PC-3 (cell line): ENCODE measurements at regions not wholly inside any gene's neighbourhood (a gene's known extent, or its start where the extent isn't known, plus 50 kb on each side); places are given as distances from the start of the nearest gene placed in this dataset.
A peak's percentile ranks its signal among the peaks of the same experiment; 100 is the strongest.

Experiments
- ATAC-seq: fragments of 200-7000 bp; cut with Tn5 transposase; 2 replicates; pipeline ENCODE4 v1.9.1; 2020; ENCODE audit warnings: mild to moderate bottlenecking, moderate library complexity
- BruUV-seq: library from RNA; stranded (reverse); fragments of 400-500 nt; replicated peaks from 2 replicates; lab custom pipeline; 2021; lab: Mats Ljungman, UMichigan
- CTCF ChIA-PET: fragments of 300-600 bp; sonication (Branson Sonifier 250); formaldehyde crosslinking; loops from one replicate; lab custom pipeline; 2022; ENCODE audit warnings: antibody characterized with exemption; lab: Charles Lee
- POLR2A ChIA-PET: fragments of 300-600 bp; sonication (Branson Sonifier 250); formaldehyde crosslinking; loops from one replicate; lab custom pipeline; 2022; ENCODE audit warnings: antibody characterized with exemption; ENCODE audit not compliant: unreplicated experiment; lab: Charles Lee
- DNase-seq: peaks from one replicate; pipeline ENCODE4 v3.0.0-alpha.2; 2015
- H2AFZ ChIP-seq: fragments of 300-600 bp; sonication (generic); 2 replicates; pipeline ENCODE4 v1.6.0; 2016; ENCODE audit warnings: antibody characterized with exemption, low read length
- H3F3A ChIP-seq: fragments of 300-600 bp; sonication (generic); one replicate; pipeline ENCODE4 v1.6.0; 2017; ENCODE audit warnings: antibody characterized with exemption, low read length, control low read depth, mild to moderate bottlenecking; ENCODE audit not compliant: unreplicated experiment
- H3K27ac ChIP-seq: fragments of 300-600 bp; sonication (generic); 2 replicates; pipeline ENCODE4 v1.5.1; 2016; ENCODE audit warnings: mild to moderate bottlenecking, low read length
- H3K27me3 ChIP-seq: fragments of 300-600 bp; sonication (generic); 2 replicates; pipeline ENCODE4 v1.6.1; 2016; ENCODE audit warnings: low read length, mixed read lengths
- H3K36me3 ChIP-seq: fragments of 300-600 bp; sonication (generic); 2 replicates; pipeline ENCODE4 v1.6.1; 2016; ENCODE audit warnings: low read depth, mixed run types, low read length, mixed read lengths
- H3K4me1 ChIP-seq: fragments of 300-600 bp; sonication (generic); 2 replicates; pipeline ENCODE4 v1.5.1; 2016; ENCODE audit warnings: low read length; ENCODE audit not compliant: insufficient read depth
- H3K4me2 ChIP-seq: fragments of 300-600 bp; sonication (generic); 2 replicates; pipeline ENCODE4 v1.6.0; 2016; ENCODE audit warnings: low read length
- H3K4me3 ChIP-seq: fragments of 300-600 bp; sonication (generic); 2 replicates; pipeline ENCODE4 v1.5.1; 2016; ENCODE audit warnings: mild to moderate bottlenecking, low read length, mixed read lengths
- H3K79me2 ChIP-seq: fragments of 300-600 bp; sonication (generic); 2 replicates; pipeline ENCODE4 v1.6.1; 2017; ENCODE audit warnings: low read length, mixed read lengths
- H3K9ac ChIP-seq: fragments of 300-600 bp; sonication (generic); 2 replicates; pipeline ENCODE4 v1.6.0; 2016; ENCODE audit warnings: mild to moderate bottlenecking, low read length
- H3K9me2 ChIP-seq: fragments of 300-600 bp; sonication (generic); replicated peaks from 2 replicates; pipeline ENCODE4 v1.6.1; 2016; ENCODE audit warnings: mixed run types, low read length, mixed read lengths
- H3K9me3 ChIP-seq: fragments of 300-600 bp; sonication (generic); 2 replicates; pipeline ENCODE4 v1.6.1; 2016; ENCODE audit warnings: low read length, mixed read lengths
- H4K20me1 ChIP-seq: fragments of 300-600 bp; sonication (generic); 2 replicates; pipeline ENCODE4 v1.6.1; 2016; ENCODE audit warnings: low read length, mixed read lengths
- CTCF ChIP-seq: fragments of 300-600 bp; sonication (generic); conservative IDR thresholded peaks from 2 replicates; pipeline ENCODE4 v1.5.1; 2017; ENCODE audit warnings: antibody characterized with exemption, low read depth, mild to moderate bottlenecking, low read length
- EZH2 ChIP-seq: fragments of 300-600 bp; sonication (generic); IDR thresholded peaks from one replicate; pipeline ENCODE4 v1.6.1; 2017; ENCODE audit warnings: antibody characterized with exemption, mild to moderate bottlenecking, low read length; ENCODE audit not compliant: unreplicated experiment
- EZH2phosphoT487 ChIP-seq: fragments of 300-600 bp; sonication (generic); IDR thresholded peaks from 2 replicates; pipeline ENCODE4 v1.6.1; 2018; ENCODE audit warnings: mild to moderate bottlenecking, antibody characterized with exemption, low read length, borderline replicate concordance
- intact Hi-C: fragments of 100-400 bp; cut with micrococcal nuclease; formaldehyde crosslinking; loops from 2 replicates; pipeline ENCODE4 v1.9.0; 2023

DNA sequence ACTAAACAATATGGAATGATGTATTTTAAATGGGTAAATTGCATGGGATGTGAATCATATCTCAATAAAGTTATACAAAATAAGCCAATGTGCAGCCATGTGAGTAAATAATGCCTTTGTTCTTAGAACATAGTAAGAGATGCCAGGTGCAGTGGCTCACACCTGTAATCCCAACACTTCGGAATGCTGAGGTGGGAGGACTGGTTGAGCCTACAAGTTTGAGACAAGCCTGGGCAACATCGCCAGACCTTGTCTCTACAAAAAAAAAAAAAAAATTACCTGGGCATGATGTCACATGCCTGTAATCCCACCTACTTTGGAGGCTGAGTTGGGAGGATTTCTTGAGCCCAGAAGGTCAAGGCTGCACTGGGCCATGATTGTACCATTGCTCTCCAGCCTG, 230.7 kb downstream of the RFC3 start:
- intact Hi-C loops = no loop called here
- Histone ChIP-seq H3K9me3 (no peaks in the 10 kb centered on the region), H3K27ac (no peak overlapping the region), H3K36me3 (no peaks in the 10 kb centered on the region), H3K27me3 (no peaks in the 10 kb centered on the region), H3K9ac (no peak overlapping the region), H3F3A (no peaks in the 10 kb centered on the region), H3K4me2 (no peak overlapping the region), H3K9me2 (no peaks in the 10 kb centered on the region), H2AFZ (no peak overlapping the region), H4K20me1 (no peaks in the 10 kb centered on the region), H3K4me3 (no peak overlapping the region), H3K79me2 (no peaks in the 10 kb centered on the region), H3K4me1 (peaks cover 16% of the 10 kb centered on the region)
- ATAC-seq (no peak), DNase-seq (no peak)
- ChIA-PET CTCF (no interaction called here), POLR2A (no interaction called here)
- TF ChIP-seq EZH2phosphoT487 (no peak), CTCF (no peak), EZH2 (no peak)
- BruUV-seq = no TSS peak

- no peaks in the 10 kb centered on the region for H3K9me3 ChIP-seq
- TF ChIP-seq EZH2phosphoT487 = no peak
- no peak for TF ChIP-seq EZH2
- TF ChIP-seq CTCF = no peak
- H3K36me3 ChIP-seq = no peaks in the 10 kb centered on the region
- H3K27me3 ChIP-seq = no peaks in the 10 kb centered on the region
- POLR2A ChIA-PET = no interaction called here
- BruUV-seq = no TSS peak
- no peak overlapping the region for H3K27ac ChIP-seq
- H3K4me1 ChIP-seq = no peaks in the 10 kb centered on the region
- DNase-seq = no peak
- CTCF ChIA-PET = no interaction called here
- no peak overlapping the region for H3K4me2 ChIP-seq
- no peaks in the 10 kb centered on the region for H3F3A ChIP-seq
- no peak overlapping the region for H3K9ac ChIP-seq
- no peaks in the 10 kb centered on the region for H3K9me2 ChIP-seq
- no peaks in the 10 kb centered on the region for H4K20me1 ChIP-seq
- H3K4me3 ChIP-seq = no peak overlapping the region
- H3K79me2 ChIP-seq = no peaks in the 10 kb centered on the region
- intact Hi-C loops = no loop called here
- H2AFZ ChIP-seq = no peak overlapping the region
- no peak for ATAC-seq
Measured at GRCh38 chr13:34056733-34057258, 238.8 kb downstream of the RFC3 start.

DNA sequence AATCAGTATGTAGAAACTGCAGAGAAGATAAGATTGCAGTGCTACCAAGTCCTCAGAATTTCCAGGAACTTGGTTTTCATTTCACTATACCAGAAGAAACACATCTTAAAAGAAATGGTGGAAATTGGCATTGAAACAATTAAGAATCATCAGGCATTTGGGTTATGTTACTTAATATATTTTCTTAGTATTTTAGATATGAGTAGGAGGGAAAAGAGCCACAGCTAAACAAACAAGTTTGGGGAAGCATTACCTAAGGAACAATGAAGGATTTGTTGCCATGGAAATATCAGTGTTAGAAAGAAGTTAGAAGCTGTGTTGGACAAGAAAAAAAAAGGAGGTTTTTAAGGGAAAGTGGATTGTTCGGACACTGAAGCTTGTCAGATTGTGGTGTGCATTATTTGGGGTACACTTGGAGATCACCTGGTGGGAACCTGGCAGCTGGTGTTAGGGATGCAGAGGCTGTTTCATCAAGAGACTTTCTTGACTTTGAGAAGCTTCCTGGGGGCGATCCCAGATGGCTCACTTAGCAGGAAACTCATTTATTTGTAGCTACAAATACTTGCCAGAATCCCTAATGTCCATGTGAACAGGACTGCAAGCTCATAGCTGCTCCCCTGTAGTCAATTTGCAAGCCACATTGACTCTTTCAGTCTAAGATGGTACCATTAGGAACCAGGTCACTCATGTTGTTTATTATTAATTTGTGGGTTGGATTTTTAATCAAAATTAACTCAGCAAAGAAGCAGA, 246.7 kb downstream of the RFC3 start:
- no peak overlapping the region for H3K9ac ChIP-seq
- ChIA-PET POLR2A (no interaction called here), CTCF (no interaction called here)
- BruUV-seq = no TSS peak
- H3K4me1 ChIP-seq = peaks cover 24% of the 10 kb centered on the region
- no peaks in the 10 kb centered on the region for H3K79me2 ChIP-seq
- H3K9me2 ChIP-seq = no peaks in the 10 kb centered on the region
- H3K27ac ChIP-seq = no peak overlapping the region
- no peaks in the 10 kb centered on the region for H3K9me3 ChIP-seq
- no peak for TF ChIP-seq CTCF
- no peak for TF ChIP-seq EZH2phosphoT487
- TF ChIP-seq EZH2 = no peak
- no peaks in the 10 kb centered on the region for H3F3A ChIP-seq
- H4K20me1 ChIP-seq = no peaks in the 10 kb centered on the region
- intact Hi-C loops = no loop called here
- H3K27me3 ChIP-seq = no peaks in the 10 kb centered on the region
- ATAC-seq (no peak), DNase-seq (peak; percentile 22)
- no peak overlapping the region for H2AFZ ChIP-seq
- no peaks in the 10 kb centered on the region for H3K36me3 ChIP-seq
- H3K4me2 ChIP-seq = no peak overlapping the region
- H3K4me3 ChIP-seq = no peak overlapping the region
